ENCODE measurements at regions not wholly inside any gene's neighbourhood (a gene's known extent, or its start where the extent isn't known, plus 50 kb on each side); places are given as distances from the start of the nearest gene placed in this dataset.
A peak's percentile ranks its signal among the peaks of the same experiment; 100 is the strongest.

- DNase-seq = no peak
These were observed 373.3 kb upstream of the RBMS3 start for GRCh38 chr3:28907616-28908015.

GRCh38 chr3:28912120-28912885, 368.6 kb upstream of the RBMS3 start:
- DNase-seq = peak; percentile 76

DNA sequence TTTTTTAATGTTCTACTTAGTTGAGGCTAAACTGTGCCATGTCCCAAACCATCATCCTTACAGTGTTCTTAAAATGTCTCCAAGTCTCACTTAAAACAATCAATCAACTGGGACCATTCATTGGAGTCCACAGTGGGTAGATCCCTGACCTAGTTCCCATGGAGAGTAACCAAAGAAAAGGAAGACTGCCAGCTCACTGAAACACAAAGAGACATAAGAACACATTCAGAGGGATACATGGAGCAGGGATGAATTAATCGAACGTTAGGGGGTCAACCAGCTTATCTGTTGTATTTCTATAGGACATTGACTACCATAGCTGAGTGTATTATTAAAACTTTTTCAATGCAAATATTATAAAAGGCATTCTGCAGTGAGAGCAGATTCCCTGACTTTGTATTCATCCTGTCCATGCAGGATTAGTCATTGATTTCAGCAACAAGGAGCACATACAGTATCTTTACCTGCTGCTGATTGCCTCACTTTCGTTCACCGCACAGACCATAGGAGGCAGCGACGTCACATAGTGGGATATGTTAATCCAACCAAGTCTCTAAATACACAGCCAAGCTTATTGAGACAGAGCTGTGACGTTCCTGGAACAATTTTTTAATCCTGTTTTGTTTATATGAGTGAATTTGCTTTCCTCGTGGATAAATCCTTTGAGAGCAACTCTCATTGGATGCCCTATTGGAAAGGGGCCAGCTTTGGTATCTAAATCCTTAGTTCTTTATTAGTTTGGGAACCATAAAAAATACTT, 364.9 kb upstream of the RBMS3 start:
- DNase-seq = peak; percentile 63

GRCh38 chr3:28916713-28917499, 364.0 kb upstream of the RBMS3 start:
- peak; percentile 60 for DNase-seq

GRCh38 chr3:28917895-28918475, 362.9 kb upstream of the RBMS3 start:
- DNase-seq = no peak

- no peak for DNase-seq
These were observed 358.5 kb upstream of the RBMS3 start for GRCh38 chr3:28922376-28922775.

GRCh38 chr3:28923994-28924393, 356.9 kb upstream of the RBMS3 start:
- no peak for DNase-seq

DNA sequence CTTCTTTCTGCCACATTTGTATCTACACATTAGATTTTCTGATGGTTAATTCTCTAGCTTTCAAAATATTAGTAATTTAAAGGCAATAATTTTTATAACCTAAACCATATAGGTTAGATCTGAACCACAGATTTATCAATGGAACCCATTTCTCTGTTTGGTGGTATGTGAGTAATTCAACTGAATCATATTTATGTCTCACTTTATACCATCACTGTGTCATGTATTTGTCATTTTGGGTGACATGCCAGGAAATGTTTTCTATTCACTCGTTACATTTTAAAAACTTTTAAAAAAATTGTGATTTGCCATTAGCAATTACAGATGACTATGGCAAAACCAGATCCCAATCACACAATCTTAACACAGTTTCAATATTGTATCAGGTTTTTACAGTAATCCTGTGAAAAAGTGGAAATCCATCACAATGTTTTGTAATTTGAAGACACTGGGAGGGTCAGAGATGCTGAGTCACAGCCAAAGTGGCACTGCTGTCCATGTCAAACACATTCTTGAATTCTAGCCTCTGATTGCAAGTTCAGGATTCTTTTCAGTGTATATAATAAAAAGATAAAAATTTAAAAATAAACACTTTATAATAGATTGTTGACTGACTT, 356.0 kb upstream of the RBMS3 start:
- DNase-seq = peak; percentile 39

- no peak for DNase-seq
These were observed 347.5 kb upstream of the RBMS3 start for GRCh38 chr3:28933337-28933736.

DNA sequence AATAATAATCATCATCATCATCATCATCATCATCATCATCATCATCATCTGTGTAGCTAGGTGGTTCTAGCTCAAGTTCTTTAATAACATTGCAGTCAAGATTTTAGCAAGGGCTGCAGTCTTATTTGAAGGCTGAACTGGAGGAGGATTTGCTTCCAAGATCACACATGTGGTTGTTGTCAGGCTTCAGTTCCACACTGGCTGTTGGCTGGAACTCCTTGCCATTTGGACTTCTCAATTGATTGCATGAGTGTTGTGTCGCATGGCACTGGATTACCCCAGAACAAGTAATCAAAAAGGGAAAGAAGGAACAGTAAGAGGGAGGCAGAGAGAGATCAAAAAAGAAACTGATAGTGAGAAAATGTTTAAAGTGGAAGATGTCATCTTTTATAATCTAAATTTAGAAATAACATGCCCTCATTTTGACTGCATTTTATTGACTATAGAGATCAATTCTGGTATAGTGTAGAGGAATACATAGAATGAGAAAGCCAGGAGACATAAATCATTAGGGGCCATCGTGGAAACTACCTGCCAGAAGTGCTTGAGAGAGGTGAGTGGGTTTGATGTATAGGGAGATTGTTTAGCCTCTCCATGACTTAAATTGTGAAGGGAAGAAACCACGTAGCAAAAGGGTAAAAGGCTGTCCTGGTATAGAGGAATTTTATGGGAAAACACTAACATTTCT, 346.6 kb upstream of the RBMS3 start:
- DNase-seq = no peak

DNA sequence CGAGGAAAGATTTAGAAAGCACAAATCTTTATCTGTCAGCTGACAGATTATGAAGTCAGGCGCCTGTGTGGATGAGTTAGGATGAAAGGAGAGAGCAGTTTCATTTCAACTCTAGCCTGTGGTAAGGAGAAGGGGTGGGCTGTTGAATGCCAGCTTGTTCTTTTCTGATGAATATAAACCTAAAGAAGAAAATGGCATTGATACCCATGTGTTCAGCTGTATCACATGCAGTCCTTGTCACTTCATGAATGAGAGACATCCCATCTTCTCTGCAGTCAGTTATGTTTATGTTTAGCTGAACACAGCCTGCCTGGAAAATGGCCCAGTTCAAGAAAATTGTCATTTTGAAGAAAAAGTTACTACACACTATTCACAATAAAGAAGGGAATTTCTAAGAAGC, 345.7 kb upstream of the RBMS3 start:
- no peak for DNase-seq

DNA sequence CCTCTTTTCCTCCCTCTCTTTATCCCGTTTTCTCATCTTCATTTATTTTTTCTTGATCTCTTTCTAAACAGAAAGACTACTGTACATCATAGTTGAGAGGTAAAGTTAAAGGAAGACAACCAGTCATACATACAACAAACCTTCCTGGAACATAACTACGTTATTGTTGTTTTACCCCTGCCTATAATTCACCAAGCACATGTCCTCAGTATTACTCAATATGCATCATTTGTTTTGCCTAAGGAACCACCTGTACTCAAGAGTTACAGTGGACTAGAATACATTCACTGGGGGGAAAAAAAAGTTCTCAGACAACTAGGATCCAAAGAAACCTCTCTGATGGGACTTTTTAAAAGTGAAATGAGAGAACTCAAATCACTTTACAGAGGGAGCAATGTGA, 344.7 kb upstream of the RBMS3 start:
- DNase-seq = no peak

GRCh38 chr3:28940530-28940929, 340.3 kb upstream of the RBMS3 start:
- peak; percentile 88 for DNase-seq

DNA sequence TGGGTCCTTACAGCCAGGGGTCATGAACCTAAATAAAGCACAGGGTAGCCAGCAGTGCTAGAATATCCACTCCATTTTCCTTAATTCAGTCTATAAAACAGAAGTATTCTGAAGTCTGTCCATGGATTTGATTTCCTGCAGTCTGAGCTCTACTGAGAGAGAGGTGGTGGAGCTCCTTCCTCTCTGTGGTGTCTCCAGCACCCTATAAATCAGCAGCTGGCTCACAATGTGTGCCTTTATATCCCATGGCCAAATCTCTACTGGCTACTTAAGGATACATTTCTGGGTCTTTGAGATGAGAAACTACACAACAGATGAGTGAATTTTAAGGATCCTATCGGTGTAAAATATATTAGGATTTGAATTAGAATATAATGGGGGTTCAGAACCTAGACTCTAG, 339.9 kb upstream of the RBMS3 start:
- peak; percentile 4 for DNase-seq

DNA sequence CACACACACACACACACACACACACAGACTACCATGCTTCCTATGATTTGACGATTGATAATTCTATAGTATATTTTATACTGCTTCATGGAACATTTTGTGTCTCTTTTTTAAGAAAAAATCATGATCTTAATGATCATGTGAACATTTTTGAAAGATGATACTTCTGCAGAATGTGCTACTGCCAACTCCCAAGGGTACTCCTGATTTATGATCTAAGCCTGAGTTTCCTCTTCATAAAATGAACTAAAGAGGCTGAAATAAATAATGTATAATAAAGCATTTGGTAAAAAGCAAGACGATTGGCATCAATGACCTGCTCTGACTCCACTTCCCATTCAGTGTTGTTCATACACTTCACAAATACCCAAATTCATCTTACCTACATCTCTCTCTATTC, 333.8 kb upstream of the RBMS3 start:
- no peak for DNase-seq

DNA sequence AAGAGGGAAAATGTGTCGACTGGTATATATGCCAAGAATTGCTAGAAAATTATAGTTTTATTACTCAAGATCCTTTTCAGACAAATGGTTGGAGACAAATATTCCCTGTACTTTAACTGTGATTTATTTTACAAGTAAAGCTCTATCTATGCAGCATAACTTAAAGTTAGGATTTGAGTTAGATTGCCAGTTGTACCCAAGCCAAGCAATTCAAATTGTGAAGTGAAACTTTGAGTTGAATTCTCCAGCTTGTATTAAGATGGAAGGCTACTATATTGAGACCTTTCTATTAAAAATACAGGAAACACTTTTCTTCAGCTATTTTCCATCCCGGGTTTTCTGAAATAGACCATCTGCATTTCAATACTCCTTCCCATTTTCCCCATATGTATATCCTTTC, 333.1 kb upstream of the RBMS3 start:
- no peak for DNase-seq

GRCh38 chr3:28948685-28949084, 332.2 kb upstream of the RBMS3 start:
- DNase-seq = no peak

DNA sequence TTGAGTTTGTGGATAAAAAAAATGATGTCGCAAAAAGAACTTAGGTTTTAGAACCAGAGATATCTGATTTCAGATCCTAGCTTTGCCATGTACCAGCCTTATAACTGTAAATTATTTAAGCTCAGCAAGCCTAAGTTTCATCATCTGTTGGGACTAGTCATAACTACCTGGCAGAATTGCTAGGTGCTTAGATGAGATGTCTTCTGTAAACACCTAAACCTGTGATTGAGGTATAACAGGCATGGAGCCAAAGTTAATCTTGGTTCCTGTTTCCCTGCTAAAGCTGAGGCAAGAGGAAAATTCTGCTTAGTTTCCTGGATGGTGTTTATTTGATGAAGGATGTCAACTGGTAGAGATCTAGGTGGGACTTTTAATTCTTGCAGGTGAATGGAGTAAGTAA, 331.3 kb upstream of the RBMS3 start:
- no peak for DNase-seq

DNA sequence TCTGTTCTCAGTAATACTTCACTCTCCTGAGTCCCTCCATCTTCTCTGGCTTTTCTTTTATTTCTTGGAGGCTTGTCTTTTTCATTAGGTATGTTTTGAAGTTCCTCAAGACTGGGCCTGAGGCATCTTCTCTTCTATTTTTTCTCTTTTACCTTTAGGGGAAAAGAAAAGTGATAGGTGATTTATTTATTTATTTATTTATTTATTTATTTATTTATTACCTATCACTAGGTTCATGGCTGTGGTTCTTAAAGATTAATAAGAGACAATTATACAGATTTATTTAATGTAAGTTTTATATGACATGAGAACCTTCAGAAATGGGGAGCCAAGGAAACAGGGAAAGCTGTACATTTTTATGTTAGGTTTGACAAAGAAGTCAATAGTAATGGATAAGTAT, 330.3 kb upstream of the RBMS3 start:
- no peak for DNase-seq

DNA sequence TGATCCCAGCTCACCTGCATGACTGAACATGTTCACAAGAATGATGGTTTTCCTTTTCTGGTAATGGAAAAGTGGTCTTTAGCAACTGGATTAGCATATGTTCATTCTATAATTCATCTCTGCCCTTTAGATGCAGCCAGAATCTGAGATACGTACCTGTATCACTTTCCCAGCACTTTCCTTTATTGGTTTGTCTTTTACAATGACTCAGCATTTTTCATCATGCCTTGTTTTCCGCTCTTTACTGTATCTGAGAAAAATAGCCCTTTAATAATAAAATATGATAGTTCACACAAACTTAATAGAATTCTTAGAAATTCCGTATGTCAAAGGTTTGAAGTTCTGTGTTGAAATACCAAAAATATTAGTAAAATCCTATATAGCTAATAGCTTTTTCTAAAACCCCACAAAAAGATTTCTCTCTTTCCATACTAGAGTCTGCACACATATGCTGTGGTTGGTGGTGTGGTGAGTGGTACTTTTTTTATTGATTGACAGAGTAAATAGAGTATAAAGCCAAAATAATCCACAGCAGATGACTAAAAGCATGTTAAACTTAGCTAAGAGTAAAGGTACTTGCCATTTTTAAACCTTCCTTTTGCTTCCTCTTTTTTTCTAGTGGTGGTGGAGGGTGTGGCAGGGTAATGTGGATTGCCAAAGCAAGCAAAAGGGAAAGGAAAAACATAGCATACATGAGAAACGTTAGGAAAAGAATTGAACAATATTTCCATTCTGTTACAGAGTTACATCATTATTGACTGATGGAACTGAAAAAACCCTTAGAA, 328.9 kb upstream of the RBMS3 start:
- no peak for DNase-seq

- no peak for DNase-seq
These were observed 322.2 kb upstream of the RBMS3 start for GRCh38 chr3:28958656-28959055.

All from EL (cell line).